ENCODE measurements at regions not wholly inside any gene's neighbourhood (a gene's known extent, or its start where the extent isn't known, plus 50 kb on each side); places are given as distances from the start of the nearest gene placed in this dataset.

- H3K4me1 ChIP-seq (ENCODE audit: control insufficient read depth in 2 of 2, insufficient read depth in 2 of 2, low read length in 2 of 2) = no peaks in the 10 kb centered on the region
- no peak for TF ChIP-seq EZH2 (IDR thresholded peaks at IDR 0.05; ENCODE audit: borderline replicate concordance, insufficient read depth, low read depth, low read length, poor library complexity, severe bottlenecking)
- H4K20me1 ChIP-seq (ENCODE audit: control insufficient read depth, insufficient read depth, low read length, poor library complexity, severe bottlenecking) = no peaks in the 10 kb centered on the region
- POLR2A ChIA-PET = no interaction called here
- peaks cover 0 to 7% (median 0%) of the 10 kb centered on the region in 3 donors for H3K9me3 ChIP-seq (ENCODE audit: control extremely low read depth in 1 of 3, control insufficient read depth in 2 of 3, insufficient read depth in 1 of 3, low read length in 2 of 3)
- no peaks in the 10 kb centered on the region for H3K79me2 ChIP-seq (ENCODE audit: control insufficient read depth, insufficient read depth, low read length)
- no peak overlapping the region for H2AFZ ChIP-seq (ENCODE audit: insufficient read depth, low read depth, low read length, poor library complexity, severe bottlenecking)
- no peak overlapping the region for H3K27ac ChIP-seq (ENCODE audit: low read length in 2 of 2)
- no peaks in the 10 kb centered on the region for H3K27me3 ChIP-seq (replicated peaks in 1 of 4; ENCODE audit: control extremely low read depth in 1 of 4, control insufficient read depth in 3 of 4, insufficient read depth in 4 of 4, low read length in 3 of 4)
- H3K9ac ChIP-seq (ENCODE audit: low read length) = no peak overlapping the region
- Mint-ChIP-seq H3K27me3 (peaks cover 17% of the 10 kb centered on the region), H3K27ac (no peak overlapping the region), H3K9me3 (ENCODE audit: insufficient read depth) (no peaks in the 10 kb centered on the region), H3K4me1 (no peaks in the 10 kb centered on the region), H3K4me3 (no peak overlapping the region)
- no peak overlapping the region for H3K4me2 ChIP-seq (replicated peaks; ENCODE audit: low read depth, low read length, poor library complexity, severe bottlenecking)
- CTCF ChIA-PET = no interaction called here
- H3K4me3 ChIP-seq (ENCODE audit: control extremely low read depth in 1 of 5, extremely low read depth in 1 of 5, insufficient read depth in 1 of 5, low read depth in 2 of 5, low read length in 4 of 5) = no peak overlapping the region
- WGBS (ENCODE audit: insufficient coverage) = 82% methylated on average over 9 of the region's 9 CpGs
- intact Hi-C loops (cut with micrococcal nuclease) = no loop called here
- no peak for DNase-seq
- no peaks in the 10 kb centered on the region for H3K36me3 ChIP-seq (replicated peaks in 1 of 2; ENCODE audit: control extremely low read depth in 1 of 2, control insufficient read depth in 1 of 2, extremely low read depth in 1 of 2, insufficient read depth in 2 of 2, low read length in 1 of 2)
- no peak for ATAC-seq (ENCODE audit: low read depth)
These were observed 727.4 kb downstream of the BRD1 start for GRCh38 chr22:49100316-49100715.

- H3K27me3 Mint-ChIP-seq = peaks cover 17% of the 10 kb centered on the region
- H3K4me2 ChIP-seq (replicated peaks; ENCODE audit: low read depth, low read length, poor library complexity, severe bottlenecking) = no peak overlapping the region
- POLR2A ChIA-PET = no interaction called here
- H3K9ac ChIP-seq (ENCODE audit: low read length) = no peak overlapping the region
- no peaks in the 10 kb centered on the region for H4K20me1 ChIP-seq (ENCODE audit: control insufficient read depth, insufficient read depth, low read length, poor library complexity, severe bottlenecking)
- intact Hi-C loops (cut with micrococcal nuclease) = no loop called here
- H3K79me2 ChIP-seq (ENCODE audit: control insufficient read depth, insufficient read depth, low read length) = no peaks in the 10 kb centered on the region
- H3K27ac Mint-ChIP-seq = no peak overlapping the region
- CTCF ChIA-PET = no interaction called here
- peaks cover 0 to 13% (median 0%) of the 10 kb centered on the region in 3 donors for H3K9me3 ChIP-seq (ENCODE audit: control extremely low read depth in 1 of 3, control insufficient read depth in 2 of 3, insufficient read depth in 1 of 3, low read length in 2 of 3)
- no peaks in the 10 kb centered on the region for H3K36me3 ChIP-seq (replicated peaks in 1 of 2; ENCODE audit: control extremely low read depth in 1 of 2, control insufficient read depth in 1 of 2, extremely low read depth in 1 of 2, insufficient read depth in 2 of 2, low read length in 1 of 2)
- DNase-seq (no peak), ATAC-seq (ENCODE audit: low read depth) (no peak)
- no peaks in the 10 kb centered on the region for H3K4me1 Mint-ChIP-seq
- H3K27me3 ChIP-seq (replicated peaks in 1 of 4; ENCODE audit: control extremely low read depth in 1 of 4, control insufficient read depth in 3 of 4, insufficient read depth in 4 of 4, low read length in 3 of 4) = no peaks in the 10 kb centered on the region
- H3K4me3 Mint-ChIP-seq = no peak overlapping the region
- no peak overlapping the region for H2AFZ ChIP-seq (ENCODE audit: insufficient read depth, low read depth, low read length, poor library complexity, severe bottlenecking)
- no peaks in the 10 kb centered on the region for H3K9me3 Mint-ChIP-seq (ENCODE audit: insufficient read depth)
- no peak overlapping the region for H3K27ac ChIP-seq (ENCODE audit: low read length in 2 of 2)
- H3K4me3 ChIP-seq (ENCODE audit: control extremely low read depth in 1 of 5, extremely low read depth in 1 of 5, insufficient read depth in 1 of 5, low read depth in 2 of 5, low read length in 4 of 5) = no peak overlapping the region
- WGBS (ENCODE audit: insufficient coverage) = 75% methylated on average over 6 of the region's 15 CpGs
- TF ChIP-seq CTCF (IDR thresholded peaks at IDR 0.05) (no peak), EZH2 (IDR thresholded peaks at IDR 0.05; ENCODE audit: borderline replicate concordance, insufficient read depth, low read depth, low read length, poor library complexity, severe bottlenecking) (no peak)
- H3K4me1 ChIP-seq (ENCODE audit: control insufficient read depth in 2 of 2, insufficient read depth in 2 of 2, low read length in 2 of 2) = peaks cover 0 to 6% of the 10 kb centered on the region in 2 donors
These were observed 728.1 kb downstream of the BRD1 start for GRCh38 chr22:49099496-49100124.
